ENCODE measurements at regions not wholly inside any gene's neighbourhood (a gene's known extent, or its start where the extent isn't known, plus 50 kb on each side); places are given as distances from the start of the nearest gene placed in this dataset.

DNA sequence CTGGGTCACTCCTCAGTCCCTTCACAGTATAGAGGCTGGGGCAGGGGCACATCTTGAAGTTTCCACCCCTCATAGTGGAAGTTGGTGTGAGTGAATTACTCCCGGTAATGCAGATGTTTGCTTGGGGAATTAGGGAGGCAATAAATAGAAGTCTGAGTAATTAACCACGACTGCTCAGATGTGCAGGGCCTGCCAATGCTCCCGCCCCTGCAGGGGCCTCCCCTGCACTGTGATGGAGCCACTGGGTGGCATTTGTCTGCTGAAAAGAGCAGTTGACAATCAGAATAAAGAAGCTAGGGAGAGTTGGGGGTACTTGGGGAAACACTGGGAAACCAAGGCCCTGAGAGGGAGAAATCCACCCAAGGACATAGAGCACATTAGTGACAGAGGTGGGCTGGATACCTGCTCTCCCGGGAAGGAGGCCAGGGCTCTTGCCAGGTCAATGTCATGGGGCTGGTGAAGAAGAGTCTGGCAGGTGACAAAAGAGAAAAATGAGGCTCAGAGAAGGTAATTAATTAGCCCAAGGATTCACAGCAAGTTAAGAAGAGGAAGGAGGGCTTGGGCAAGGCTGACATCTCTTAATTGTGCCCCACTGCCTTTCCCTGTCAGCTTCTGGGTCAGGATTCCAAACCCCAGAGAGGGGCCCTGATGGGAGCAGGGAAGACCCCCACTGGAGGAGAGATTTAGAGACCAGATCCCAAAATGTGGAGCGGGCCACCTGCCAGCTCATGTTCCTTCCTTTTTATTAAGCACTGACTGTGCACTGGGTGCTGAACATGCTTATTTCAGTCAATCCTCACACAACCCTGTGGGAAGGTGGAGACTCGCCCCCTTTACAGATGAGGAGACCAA, 436.2 kb downstream of the MATN1 start:
- no peak for DNase-seq (ENCODE audit: low spot score in 2 of 2)
- no peak for FAIRE-seq

DNA sequence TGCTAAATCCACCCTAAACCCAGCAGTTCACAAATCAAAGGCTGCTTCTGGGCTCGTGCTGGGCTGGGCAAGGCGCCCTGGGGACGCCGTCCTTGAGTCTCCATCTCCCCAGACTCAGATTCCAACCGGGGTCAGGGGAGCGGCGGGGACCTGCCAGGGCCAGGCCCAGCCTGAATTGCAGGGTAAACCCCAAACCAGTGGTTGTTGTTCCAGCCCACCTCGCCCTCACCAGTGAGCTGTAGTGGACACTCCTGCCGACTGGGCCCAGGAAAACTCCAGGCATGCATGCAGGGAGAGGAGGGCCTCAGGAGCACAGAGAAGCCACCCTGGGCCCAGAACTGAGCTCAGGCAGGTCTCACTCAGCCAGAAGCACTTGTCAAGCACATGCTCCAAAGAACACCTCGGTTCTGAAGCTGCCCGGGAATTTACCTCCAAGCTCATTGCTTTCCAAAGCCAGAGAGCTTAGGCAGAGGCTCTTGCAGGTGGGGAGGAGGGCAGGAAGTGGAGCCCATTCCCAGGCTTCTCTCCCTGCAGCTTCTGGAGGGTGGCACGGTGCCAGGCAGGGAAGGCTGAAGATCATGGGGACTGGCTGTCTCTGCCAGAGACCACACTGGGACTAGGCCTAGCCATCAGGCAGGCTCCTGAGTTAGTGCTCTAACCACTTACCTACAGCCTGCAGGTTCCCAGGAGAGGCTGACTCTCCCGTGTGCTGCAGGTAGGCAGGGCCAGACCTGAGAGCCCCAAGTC, 437.0 kb downstream of the MATN1 start:
- no peak for FAIRE-seq
- no peak for DNase-seq (ENCODE audit: low spot score in 2 of 2)

DNA sequence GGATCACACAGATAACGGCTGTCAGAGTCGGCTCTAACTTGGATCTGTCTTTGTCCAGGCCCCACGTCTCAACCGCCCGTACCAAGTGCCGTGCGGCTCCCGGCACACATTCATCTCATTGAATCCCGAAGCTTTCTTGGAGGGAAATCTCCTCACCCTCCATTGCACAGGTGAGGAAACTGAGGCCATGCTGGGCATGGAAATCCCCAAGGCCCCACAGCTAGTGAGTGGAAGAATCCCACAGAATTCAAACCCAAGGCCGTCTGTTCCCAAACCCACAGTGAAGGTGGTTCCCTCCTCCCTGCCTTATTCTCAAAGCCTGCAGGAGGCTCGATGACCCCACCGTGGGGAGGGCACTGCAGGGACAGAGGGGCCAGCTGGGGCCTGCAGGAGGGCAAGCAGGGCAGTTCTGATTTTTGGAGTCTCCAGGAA, 437.9 kb downstream of the MATN1 start:
- FAIRE-seq: no peak

DNA sequence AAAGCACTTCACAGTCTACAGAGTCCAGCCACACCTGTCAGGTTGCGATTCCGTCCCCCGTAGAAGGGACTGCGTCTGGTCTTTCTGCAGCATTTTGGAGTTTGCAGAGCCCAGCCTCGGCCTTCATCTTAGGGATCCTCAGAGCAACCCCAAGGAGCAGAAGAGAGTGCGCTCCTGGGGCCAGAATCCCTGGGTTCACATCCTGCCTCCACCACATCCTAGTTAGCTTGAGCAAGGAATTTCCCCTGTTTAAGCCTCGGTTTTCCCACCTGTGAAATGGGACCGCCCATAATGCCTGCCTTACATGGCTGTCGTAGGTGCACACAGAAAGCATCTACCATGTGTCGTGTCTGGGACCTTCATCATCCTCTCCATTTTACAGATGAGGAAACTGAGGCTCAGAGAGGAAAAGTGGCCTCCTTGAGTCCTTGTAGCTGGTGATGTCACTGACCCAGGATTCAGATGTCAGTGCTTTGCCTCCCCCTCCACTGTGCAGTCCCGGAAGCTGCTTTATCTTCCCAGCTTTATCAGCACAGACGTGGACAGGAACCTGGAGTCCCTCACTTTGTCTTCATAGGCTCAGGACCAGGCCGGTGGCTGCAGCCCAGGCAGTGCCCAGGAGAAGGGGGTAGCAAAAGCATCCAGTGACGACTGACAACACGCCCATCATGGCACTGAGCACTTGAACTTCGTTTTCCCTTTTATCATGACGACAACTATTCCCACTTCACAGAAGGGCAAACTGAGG, 438.5 kb downstream of the MATN1 start:
- no peak for FAIRE-seq
- no peak for DNase-seq (ENCODE audit: low spot score in 2 of 2)

More for the DNA sequence above, 437.9 kb downstream of the MATN1 start:
- no peak for DNase-seq (ENCODE audit: low spot score in 2 of 2)

DNA sequence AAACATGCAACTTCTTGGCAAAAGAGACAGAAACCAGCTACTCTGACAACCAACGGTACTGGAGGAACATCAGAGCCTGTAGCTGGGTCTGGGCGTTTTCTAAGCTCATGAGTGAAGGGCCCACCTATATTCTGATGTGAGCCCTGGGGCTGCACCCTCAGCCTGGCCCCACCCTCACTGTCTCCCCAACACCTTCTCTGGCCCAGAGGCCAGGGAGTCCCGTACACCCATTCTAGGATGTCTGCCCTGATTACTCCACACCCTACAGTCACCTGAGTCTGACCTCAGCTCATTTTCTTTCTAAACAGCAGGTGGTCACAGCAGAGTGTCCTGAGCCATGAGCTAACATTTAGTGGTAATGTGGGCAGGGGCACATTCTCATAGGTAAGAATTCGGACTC, 439.2 kb downstream of the MATN1 start:
- no peak for DNase-seq (ENCODE audit: low spot score in 2 of 2)
- FAIRE-seq: no peak

DNA sequence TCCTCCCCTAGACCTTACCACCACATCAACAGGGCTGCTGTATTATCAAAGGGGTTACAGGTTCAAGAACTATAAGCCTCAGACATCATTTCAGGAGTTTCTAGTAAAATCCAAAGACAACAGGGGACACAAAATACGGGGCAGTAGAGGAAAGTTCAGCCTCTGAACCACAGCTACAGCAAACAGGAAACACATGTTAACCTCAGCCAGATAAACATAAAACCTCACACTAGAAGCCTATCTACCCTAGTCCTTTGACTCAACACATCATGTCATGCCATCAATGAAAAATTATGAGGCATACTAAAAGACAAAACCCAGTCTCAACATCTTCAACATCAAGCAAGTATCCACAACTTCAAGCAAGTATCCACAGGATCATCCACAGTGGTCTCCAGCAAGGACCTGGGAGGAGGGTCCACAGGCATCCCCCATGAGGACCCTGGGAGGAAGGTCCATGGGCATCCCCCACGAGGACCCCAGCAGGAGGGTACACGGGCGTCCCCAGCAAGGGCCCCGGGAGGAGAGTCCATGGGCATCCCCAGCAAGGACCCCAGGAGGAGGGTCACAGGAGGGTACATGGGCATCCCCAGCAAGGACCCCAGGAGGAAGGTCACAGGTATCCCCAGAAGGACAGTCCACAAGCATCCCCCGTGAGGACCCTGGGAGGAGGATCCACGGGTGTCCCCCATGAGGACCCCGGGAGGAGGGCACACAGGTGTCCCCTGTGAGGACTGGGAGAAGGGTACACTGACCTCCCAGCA, 440.0 kb downstream of the MATN1 start:
- DNase-seq (ENCODE audit: low spot score in 2 of 2): no peak
- no peak for FAIRE-seq

DNA sequence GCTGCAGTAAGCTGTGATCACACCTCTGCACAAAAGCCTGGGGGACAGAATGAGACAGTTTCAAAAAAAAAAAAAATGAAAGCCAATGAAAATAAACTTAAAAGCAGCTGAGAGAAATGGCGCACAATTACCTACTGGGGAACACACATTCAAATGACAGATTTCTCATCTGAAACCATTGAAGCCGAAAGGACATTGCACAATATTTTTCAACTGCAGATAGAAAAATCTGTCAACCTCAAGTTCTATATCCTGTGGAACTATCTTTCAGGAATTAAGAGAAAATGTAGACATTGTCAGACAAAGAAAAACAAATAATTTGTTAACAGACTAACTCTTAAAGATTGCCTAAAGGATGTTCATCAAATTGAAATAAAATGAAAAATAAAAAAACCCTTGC, 442.8 kb downstream of the MATN1 start:
- DNase-seq (ENCODE audit: low spot score in 2 of 2) (no peak), FAIRE-seq (no peak)

DNA sequence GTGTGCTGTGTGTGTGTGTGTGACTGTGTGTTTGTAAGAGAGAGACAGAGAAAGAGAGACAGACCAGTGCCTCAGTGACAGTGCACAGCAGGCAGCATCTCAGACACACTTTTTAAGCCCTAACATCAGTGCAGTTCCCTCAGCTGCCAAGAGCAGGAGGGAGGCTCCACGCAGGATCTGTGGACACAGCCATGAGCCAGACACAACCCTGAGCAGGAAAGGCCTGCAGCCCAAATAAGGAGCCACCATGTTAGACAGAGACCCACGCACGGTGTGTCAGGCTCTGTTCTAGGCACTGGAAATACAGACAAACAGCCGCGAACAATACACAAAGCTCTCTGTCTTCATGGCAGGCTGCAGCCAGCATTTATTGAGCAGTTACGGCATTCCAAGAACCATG, 445.5 kb downstream of the MATN1 start:
- DNase-seq (ENCODE audit: low spot score in 2 of 2): no peak
- FAIRE-seq: no peak

DNA sequence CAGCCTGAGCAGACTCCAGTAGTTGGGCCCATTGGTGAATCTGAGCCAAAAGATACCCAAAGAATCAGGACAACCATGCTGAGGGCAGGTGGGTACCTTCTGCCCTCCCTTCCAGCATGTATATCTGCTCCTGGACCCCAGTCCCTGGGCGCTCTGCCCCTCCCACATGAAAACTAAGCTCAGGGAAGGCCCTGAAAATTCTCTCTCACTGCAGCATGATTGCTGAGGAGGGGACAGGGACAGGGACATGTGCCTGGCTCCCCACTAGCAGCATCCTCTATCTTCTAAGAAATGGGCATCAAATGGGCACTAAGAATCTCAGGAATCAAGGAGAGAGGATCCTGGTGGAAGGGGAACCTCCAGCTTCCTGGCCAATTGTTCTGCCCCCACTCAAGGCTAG, 446.0 kb downstream of the MATN1 start:
- DNase-seq (ENCODE audit: low spot score in 2 of 2): no peak
- FAIRE-seq: no peak

DNA sequence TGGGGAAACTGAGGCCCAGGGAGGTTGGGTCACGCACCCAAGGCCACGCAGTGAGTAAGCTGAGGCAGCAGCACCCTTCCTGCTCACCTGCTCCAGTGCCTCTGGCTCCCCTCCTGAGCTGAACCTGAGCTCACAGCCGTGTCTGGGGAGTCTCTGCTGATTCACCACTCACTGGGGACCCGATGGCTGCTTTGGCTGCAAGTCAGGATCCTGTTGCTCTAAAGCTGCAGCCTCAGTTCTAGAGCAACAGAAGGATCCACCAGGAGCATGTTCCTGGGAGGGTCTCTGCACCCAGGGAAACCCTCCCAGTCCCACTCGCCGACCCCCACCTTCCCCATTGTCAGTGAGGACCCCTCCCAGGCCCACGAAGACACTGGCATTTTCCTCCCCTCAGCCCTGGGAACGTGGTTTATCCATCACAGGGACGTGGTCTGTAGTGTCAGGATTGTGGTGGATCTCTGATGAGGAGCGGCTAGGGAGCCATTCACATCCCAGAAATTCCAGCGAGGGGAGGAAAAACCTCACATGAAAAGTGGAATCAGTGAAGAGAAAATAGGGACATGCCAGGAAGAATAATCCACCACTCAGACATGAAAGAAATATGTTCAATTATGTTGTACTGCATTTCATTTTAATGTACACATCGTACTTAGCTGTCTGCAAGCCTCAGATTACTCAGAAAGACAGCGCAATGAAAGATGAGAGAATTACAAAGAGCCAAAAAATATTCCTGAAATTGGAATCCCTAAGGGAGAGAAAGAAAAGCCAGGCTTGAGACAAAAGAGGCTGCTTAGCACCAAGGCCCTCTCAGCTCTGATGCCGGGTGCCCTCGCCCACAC, 447.2 kb downstream of the MATN1 start:
- FAIRE-seq (no peak), DNase-seq (ENCODE audit: low spot score in 2 of 2) (no peak)

DNA sequence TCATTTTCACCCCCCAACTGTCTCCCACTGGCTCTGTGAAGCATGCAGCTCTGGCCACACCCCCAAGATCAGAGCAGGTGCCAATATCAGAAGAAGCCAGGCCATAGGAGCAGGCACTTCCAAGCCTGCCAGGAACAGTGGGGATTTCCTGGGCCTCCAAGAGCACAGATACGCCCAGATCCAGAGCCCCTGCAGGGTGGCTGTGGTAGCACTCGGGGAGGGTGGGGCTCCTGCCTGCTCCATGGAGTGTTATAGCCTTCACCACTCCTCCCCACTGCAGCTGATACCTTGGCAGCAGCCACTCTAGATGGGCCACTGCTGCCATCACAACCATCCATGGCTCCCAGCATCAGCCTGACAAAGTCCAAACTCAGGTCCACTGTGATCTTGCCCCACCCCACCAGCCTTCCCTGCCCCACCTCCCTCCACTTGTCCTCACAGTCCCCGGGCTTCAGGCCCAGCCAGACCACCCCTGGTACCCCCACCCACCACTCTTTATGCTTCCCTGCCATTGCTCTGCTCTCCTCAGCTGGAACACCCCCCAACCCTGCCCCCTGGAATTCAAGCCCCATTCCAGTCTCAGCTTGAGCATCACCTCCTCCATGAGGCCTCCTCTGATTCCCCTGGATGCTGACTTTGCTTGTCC, 448.3 kb downstream of the MATN1 start:
- no peak for FAIRE-seq
- no peak for DNase-seq (ENCODE audit: low spot score in 2 of 2)

DNA sequence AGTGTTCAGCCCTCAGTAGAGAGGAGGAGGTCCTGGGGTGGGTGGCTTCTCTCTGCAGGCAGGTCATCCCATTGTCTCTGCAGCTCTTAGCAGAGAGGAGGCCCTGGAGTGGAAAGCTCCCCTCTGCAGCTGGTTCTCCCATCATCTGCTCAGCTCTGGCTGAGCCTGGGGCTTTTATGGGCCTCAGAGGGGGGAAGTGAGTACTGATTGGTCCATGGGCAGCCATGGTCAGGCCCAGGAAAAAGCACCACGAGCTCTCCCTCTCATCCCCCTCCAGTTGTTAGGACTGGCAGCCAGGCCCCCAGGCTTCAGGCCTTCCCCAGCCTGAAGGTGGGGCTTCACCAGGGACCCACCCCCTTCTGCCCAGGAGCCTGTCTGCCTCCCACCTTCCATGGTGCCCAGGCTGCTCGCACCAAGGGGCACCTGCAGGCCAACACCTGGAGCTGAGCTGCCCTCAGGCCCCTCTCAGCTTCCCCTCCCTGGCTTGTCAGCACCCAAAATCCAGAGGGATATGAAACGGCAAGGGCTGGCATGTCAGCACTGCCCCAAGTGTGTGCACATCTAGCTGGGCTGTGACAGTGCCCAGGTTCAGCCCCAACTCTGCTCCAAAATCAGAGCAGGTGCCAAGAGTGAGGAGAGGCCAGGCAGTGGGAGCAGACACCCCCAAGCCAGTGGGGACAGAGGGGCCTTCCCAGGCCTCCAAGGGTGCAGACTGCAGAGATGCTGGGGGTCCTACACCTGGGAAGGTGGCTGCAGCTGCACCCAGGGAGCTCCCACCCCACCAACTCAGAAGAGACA, 449.0 kb downstream of the MATN1 start:
- no peak for FAIRE-seq

DNA sequence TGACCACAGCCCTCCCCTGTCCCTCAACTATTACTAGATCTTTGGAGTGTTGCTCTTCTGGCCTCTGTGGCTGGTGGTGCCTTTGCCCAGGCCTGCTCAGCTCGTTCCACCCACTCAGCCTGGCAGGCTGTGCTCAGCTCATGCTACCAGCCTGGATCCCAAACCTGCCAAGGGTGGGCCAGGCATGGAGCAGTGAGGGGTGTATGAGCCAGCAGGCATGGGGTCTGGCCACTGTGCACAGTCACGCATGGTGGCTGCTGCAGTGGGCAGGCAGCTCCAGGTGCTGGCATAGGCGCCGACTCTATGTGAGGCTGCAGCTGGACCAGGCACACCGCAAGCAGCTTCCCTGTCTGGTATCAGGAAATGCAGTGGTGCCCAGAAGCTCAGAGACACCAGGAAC, 449.9 kb downstream of the MATN1 start:
- no peak for DNase-seq (ENCODE audit: low spot score in 2 of 2)
- FAIRE-seq: no peak

More for the DNA sequence above, 449.0 kb downstream of the MATN1 start:
- no peak for DNase-seq (ENCODE audit: low spot score in 2 of 2)

DNA sequence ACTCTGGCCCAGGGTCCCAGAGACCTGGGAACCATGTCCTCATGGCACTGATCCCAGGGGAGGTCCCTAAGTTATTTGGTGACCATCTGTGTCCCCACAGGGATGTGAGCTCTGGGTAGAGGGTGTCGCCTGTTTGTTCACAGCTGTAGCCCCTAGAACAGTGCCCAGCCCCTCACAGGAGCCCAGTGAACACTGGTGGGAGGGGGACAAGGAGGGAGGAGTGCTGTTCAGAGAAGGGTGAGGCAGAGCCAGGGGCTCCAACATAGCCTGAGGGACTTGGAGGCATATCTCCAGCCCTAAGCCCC, 450.4 kb downstream of the MATN1 start:
- DNase-seq (ENCODE audit: low spot score in 2 of 2) (no peak), FAIRE-seq (no peak)

DNA sequence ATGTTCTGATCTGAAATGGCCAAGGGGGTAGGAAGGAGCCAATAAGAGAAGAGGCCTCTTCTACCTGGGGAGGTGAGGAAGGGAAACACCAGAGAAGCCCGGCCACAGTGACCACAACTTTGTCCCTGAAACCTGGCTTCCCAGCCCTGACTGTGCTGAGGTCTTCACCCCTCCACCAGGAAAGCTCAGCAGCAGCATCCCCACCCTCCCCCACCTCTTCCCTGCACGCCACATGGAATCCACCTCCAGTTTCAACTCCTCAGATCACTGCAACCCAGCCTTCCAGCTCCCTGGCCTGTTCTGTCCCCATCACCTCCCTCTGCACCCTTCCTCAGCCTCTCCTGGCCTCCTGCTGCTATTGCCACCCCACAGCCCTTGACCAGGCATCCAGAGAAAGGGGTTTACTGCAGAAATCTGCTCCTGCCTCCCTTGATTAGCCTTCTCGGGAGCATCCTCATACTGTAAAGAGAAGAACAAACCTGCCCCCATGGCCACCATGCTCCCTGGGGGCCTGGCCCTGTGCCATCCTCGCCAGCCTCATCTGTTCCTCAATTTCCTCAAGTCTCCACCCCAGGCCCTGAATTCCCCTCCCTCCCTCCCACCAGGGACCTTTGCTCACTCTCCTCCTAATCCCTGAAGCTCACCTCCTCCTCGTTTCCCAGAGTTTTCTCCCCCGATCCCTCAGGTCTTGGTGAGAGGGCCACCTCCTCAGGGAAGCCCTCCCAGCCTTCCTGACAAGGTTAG, 450.9 kb downstream of the MATN1 start:
- no peak for DNase-seq (ENCODE audit: low spot score in 2 of 2)
- no peak for FAIRE-seq

DNA sequence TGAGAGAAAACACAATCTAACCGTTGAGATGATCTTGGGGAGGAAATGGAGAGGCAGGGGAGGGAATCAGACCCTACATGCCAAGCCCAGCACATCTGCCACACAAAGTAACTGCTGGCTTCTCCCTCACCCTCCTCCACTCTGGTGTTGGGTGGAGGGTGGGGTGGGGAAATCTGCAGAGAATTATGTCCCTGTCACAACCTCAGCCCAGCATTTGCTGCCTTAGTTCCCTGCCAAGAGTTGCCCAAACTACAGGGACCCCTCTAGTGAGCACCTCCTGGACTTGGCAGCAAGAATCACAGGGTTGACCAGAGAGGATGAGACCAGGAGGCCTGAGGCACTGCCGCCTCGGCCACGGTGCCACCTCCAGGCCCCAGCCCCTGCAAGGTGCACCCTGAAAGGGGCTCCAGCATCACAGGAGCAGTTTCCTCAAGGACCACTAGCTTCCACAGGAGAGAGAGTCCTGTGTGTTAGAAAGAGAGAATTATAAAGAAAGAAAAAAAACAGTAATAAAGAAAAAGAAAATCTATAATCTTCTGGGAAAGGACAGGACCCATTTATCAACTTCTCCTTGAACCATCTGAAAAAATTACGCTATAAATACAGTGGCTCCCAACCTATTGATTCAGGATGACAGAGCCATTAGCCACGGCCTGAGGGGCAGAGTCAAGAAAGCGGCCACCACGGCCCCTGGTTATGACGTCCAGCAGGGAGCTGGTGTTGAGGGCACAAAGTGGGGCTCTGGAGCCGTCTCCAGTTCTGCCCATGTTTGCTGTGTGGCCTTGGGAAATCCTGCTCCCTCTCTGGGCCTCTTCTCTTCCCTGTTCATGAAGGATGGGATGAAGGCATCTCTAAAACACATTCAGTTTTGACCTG, 451.7 kb downstream of the MATN1 start:
- no peak for FAIRE-seq
- DNase-seq (ENCODE audit: low spot score in 2 of 2): no peak

DNA sequence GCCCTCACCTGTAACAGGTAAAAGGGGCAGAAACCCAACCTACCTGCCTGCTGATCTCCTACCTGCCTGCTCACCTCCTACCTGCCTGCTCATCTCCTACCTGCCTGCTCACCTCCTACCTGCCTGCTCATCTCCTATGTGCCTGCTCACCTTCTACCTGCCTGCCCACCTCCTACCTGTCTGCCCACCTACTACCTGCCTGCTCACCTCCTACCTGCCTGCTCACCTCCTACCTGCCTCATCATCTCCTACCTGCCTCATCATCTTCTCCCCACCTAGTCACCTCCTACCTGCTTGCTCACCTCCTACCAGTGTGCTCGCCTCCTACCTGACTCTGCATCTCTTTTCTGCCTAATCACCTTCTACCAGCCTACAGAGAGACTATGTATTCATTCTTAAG, 452.9 kb downstream of the MATN1 start:
- FAIRE-seq (no peak), DNase-seq (ENCODE audit: low spot score in 2 of 2) (no peak)

Data from frontal cortex (tissue), 3 donors.